Upper lobe of left lung (tissue), 6 donors: ENCODE measurements at regions not wholly inside any gene's neighbourhood (a gene's known extent, or its start where the extent isn't known, plus 50 kb on each side); places are given as distances from the start of the nearest gene placed in this dataset.

ENCODE experiments used
- ATAC-seq, 2 donors: fragments of 200-7000 bp; cut with Tn5 transposase; one replicate each; pipeline ENCODE4 v1.9.1; 2022; ENCODE audit warnings: mild to moderate bottlenecking in 2 of 2, moderate library complexity in 2 of 2; ENCODE audit not compliant: low FRiP score in 2 of 2
- DNase-seq, 2 donors: peaks; one replicate each; pipeline ENCODE4 v3.0.0-alpha.2; 2019 to 2020
- H3K27ac ChIP-seq, 4 donors: fragments of 200-600 bp; sonication (generic); one replicate each; pipeline ENCODE4 v1.5.1; 2016 to 2019
- H3K27me3 ChIP-seq, 4 donors: fragments of 200-600 bp; sonication (generic); one replicate each; pipeline ENCODE4 v1.5.1; 2017 to 2019
- H3K36me3 ChIP-seq, 4 donors: fragments of 200-600 bp; sonication (generic); one replicate each; pipeline ENCODE4 v1.5.1; 2016 to 2019
- H3K4me1 ChIP-seq, 4 donors: fragments of 200-600 bp; sonication (generic); one replicate each; pipeline ENCODE4 v1.5.1; 2018 to 2019
- H3K4me3 ChIP-seq, 4 donors: fragments of 200-600 bp; sonication (generic); one replicate each; pipeline ENCODE4 v1.5.1; 2017 to 2019; ENCODE audit warnings: mild to moderate bottlenecking in 2 of 4, moderate library complexity in 1 of 4
- H3K9me3 ChIP-seq, 4 donors: fragments of 200-600 bp; sonication (generic); one replicate each; pipeline ENCODE4 v1.5.1; 2018 to 2019
- CTCF ChIP-seq, 6 experiments: fragments of 450-650 bp in 4 of 6; fragments of 200-600 bp in 2 of 6; sonication (generic) in 2 of 6; IDR thresholded peaks; one replicate each; pipeline ENCODE4 v1.5.1; 2016 to 2019; ENCODE audit warnings: antibody characterized with exemption in 6 of 6
- EP300 ChIP-seq, 4 donors: sonication (generic); formaldehyde crosslinking; IDR thresholded peaks; one replicate each; pipeline ENCODE4 v1.5.1; 2017; ENCODE audit warnings: antibody characterized with exemption in 4 of 4, control low read depth in 2 of 4
- POLR2A ChIP-seq, 4 donors: fragments of 450-650 bp; IDR thresholded peaks; one replicate each; pipeline ENCODE4 v1.5.1; 2016 to 2017; ENCODE audit warnings: antibody characterized with exemption in 4 of 4, mild to moderate bottlenecking in 2 of 4
- POLR2AphosphoS5 ChIP-seq, 2 donors: sonication (generic); formaldehyde crosslinking; IDR thresholded peaks; one replicate each; pipeline ENCODE4 v1.5.1; 2017; ENCODE audit warnings: antibody characterized with exemption in 2 of 2
- WGBS, 2 donors: methylation state at CpG; one replicate each; pipeline ENCODE4 v1.1.5; 2017 to 2018; 5-methylcytosine and 5-hydroxymethylcytosine counted together
- donor health status: DM: no; HTN: no; CAD: no; lungs with moderate emphysema.
- donor health status: DM: no; HTN: yes; CAD: no; lungs with severe emphysema.

DNA sequence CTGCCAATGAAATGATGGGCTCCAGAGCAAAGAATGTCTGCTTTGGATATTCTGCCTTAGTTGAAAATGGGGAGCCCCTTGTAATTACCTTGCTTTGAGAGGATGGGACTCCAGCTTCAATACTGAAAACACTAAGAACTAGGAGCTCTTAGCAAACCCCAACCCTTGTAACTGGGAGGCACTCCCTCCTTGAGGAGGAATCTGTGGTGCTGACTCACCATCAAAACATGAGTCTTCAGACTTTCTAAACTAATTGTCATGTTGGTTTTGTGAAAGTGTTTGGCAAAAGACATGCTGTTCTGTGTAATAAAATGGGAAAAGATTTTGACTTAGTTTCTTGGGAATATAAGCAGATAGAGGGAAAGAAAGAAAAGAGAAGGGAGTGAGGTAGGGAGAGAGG lies 91.9 kb upstream of the PTPRD start:
- H3K4me3 ChIP-seq = no peak overlapping the region
- H3K4me1 ChIP-seq = peaks cover 0 to 5% (median 0%) of the 10 kb centered on the region in 4 donors
- H3K36me3 ChIP-seq = no peaks in the 10 kb centered on the region
- H3K9me3 ChIP-seq = no peaks in the 10 kb centered on the region
- no peak overlapping the region for H3K27ac ChIP-seq
- DNase-seq (no peak), ATAC-seq (no peak)
- TF ChIP-seq CTCF (IDR thresholded peaks at IDR 0.05) = no peak
- no peak for TF ChIP-seq POLR2A (IDR thresholded peaks at IDR 0.05)
- TF ChIP-seq POLR2AphosphoS5 (IDR thresholded peaks at IDR 0.05) = no peak
- no peak for TF ChIP-seq EP300 (IDR thresholded peaks at IDR 0.05)
- no peaks in the 10 kb centered on the region for H3K27me3 ChIP-seq

DNA sequence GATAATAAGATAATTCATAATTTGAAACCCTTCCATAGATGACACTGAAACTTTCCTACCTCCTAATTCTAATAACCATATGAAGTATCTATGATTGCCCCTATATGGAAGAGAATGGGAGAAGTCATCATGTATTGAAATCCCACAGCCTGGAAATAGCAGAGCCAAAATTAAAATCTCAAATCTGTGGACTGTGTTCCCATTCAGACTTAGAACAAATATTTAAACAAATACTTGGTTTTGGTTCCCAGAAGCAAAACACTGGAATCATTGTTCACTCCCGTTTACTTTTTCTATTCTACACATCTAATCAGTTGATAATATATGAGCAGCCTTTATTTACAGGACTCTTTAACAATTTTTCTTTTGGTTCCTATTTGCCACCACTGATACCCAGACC lies 92.6 kb upstream of the PTPRD start:
- ATAC-seq = no peak
- Histone ChIP-seq H3K4me3 (no peak overlapping the region), H3K27ac (no peak overlapping the region), H3K27me3 (no peaks in the 10 kb centered on the region), H3K9me3 (no peaks in the 10 kb centered on the region), H3K36me3 (no peaks in the 10 kb centered on the region), H3K4me1 (peaks cover 0 to 5% (median 0%) of the 10 kb centered on the region in 4 donors)
- no peak for DNase-seq
- WGBS, 2 donors = 40 to 53% methylated on average over 1 of the region's 1 CpG
- TF ChIP-seq POLR2A (IDR thresholded peaks at IDR 0.05) (no peak), CTCF (IDR thresholded peaks at IDR 0.05) (no peak), POLR2AphosphoS5 (IDR thresholded peaks at IDR 0.05) (no peak), EP300 (IDR thresholded peaks at IDR 0.05) (no peak)

DNA sequence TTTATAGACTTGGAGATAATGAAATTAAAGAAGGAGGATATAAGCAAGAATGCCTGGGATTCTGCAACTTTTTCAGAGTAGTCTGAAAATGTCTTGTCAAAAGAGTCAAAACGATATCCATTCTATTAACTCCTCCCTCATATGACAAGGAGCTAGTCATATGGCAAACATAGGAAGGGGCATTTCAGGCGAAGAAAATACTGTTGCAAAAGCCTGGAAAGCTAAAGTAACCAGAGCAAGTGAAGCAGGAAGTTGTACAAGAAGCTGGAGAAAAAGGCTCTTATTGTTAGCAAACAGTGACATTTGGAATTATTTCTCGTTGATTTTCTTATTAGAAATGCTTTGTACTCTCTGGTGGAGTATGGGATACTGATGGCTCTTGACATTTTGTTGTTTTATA lies 94.0 kb upstream of the PTPRD start:
- ATAC-seq (no peak), DNase-seq (no peak)
- Histone ChIP-seq H3K36me3 (no peaks in the 10 kb centered on the region), H3K9me3 (no peaks in the 10 kb centered on the region), H3K4me3 (no peak overlapping the region), H3K27me3 (no peaks in the 10 kb centered on the region), H3K27ac (no peak overlapping the region), H3K4me1 (peaks cover 0 to 5% (median 0%) of the 10 kb centered on the region in 4 donors)
- WGBS, 2 donors = 43 to 47% methylated on average over 3 of the region's 3 CpGs
- no peak for TF ChIP-seq CTCF (IDR thresholded peaks at IDR 0.05)
- no peak for TF ChIP-seq POLR2A (IDR thresholded peaks at IDR 0.05)
- TF ChIP-seq POLR2AphosphoS5 (IDR thresholded peaks at IDR 0.05) = no peak
- TF ChIP-seq EP300 (IDR thresholded peaks at IDR 0.05) = no peak

DNA sequence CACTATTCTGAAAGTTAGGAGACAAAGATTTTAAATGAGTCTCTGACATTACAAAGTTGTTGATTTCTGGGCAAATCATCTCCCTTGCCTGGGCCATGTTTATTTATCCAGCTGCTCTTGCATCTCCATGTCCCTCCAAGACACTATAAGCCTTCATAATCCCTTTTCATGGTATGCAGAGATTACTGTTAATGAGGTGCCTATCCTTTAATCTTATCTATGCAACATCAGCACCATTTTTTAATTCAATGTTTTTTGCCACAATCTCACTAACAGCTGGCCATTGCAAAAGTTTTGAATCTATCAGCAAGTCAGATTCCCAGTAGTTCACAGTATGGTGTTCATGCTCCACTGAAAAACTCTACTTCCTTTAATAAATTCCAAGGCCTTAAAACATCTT lies 108.5 kb upstream of the PTPRD start:
- Histone ChIP-seq H3K4me3 (no peak overlapping the region), H3K36me3 (no peaks in the 10 kb centered on the region), H3K4me1 (no peaks in the 10 kb centered on the region), H3K27ac (no peak overlapping the region), H3K9me3 (no peaks in the 10 kb centered on the region), H3K27me3 (no peaks in the 10 kb centered on the region)
- DNase-seq (no peak), ATAC-seq (no peak)
- TF ChIP-seq CTCF (IDR thresholded peaks at IDR 0.05) (no peak), POLR2A (IDR thresholded peaks at IDR 0.05) (no peak), POLR2AphosphoS5 (IDR thresholded peaks at IDR 0.05) (no peak), EP300 (IDR thresholded peaks at IDR 0.05) (no peak)

GRCh38 chr9:10729213-10729612 lies 116.4 kb upstream of the PTPRD start:
- TF ChIP-seq POLR2A (IDR thresholded peaks at IDR 0.05) = no peak
- TF ChIP-seq POLR2AphosphoS5 (IDR thresholded peaks at IDR 0.05) = no peak
- no peak for TF ChIP-seq EP300 (IDR thresholded peaks at IDR 0.05)
- TF ChIP-seq CTCF (IDR thresholded peaks at IDR 0.05) = no peak
- Histone ChIP-seq H3K4me1 (no peaks in the 10 kb centered on the region), H3K27ac (no peak overlapping the region), H3K27me3 (no peaks in the 10 kb centered on the region), H3K36me3 (no peaks in the 10 kb centered on the region), H3K4me3 (no peak overlapping the region), H3K9me3 (no peaks in the 10 kb centered on the region)
- ATAC-seq (no peak), DNase-seq (no peak)
